ENCODE measurements at regions not wholly inside any gene's neighbourhood (a gene's known extent, or its start where the extent isn't known, plus 50 kb on each side); places are given as distances from the start of the nearest gene placed in this dataset.

DNA sequence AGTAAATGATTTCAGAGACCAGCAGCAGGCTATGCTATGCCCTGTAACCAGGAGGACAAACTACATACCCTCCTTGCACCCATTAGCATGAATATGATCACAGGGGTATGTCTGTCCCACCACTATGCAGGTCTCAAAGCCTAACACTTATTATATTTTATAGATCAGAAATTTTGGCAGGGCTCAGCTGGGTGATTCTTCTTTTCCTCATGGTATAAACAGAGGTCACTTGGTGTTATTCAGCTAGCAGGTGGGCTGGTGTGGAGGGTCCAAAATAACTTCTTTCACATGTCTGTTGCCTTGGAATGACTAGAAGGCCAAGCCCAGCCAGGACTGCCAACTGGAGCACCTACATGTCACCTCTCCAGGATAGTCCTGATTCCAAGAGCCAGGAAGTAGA lies 252.9 kb downstream of the ARHGAP12 start:
- TF ChIP-seq CTCF (IDR thresholded peaks at IDR 0.05) (no peak), POLR2AphosphoS5 (IDR thresholded peaks at IDR 0.05; ENCODE audit: low read depth, low read length) (no peak), SIN3A (IDR thresholded peaks at IDR 0.05; ENCODE audit: borderline replicate concordance, insufficient read depth, low read depth, low read length) (no peak)
